Left lobe of liver (tissue), 2 donors: ENCODE measurements at regions not wholly inside any gene's neighbourhood (a gene's known extent, or its start where the extent isn't known, plus 50 kb on each side); places are given as distances from the start of the nearest gene placed in this dataset.
"Not testable (repeated sequence)": the region's sequence is repeated elsewhere in the genome, so short reads cannot be mapped to it uniquely, and the experiment has no call there.

Source experiments
- ATAC-seq: fragments of 200-7000 bp; cut with Tn5 transposase; one replicate; pipeline ENCODE4 v1.9.1; 2020; ENCODE audit warnings: mild to moderate bottlenecking, moderate library complexity
- DNase-seq: peaks from one replicate; pipeline ENCODE4 v3.0.0-alpha.2; 2020; ENCODE audit warnings: low spot score
- donor health status: DM: no; HTN: no; CAD: no; lungs with moderate emphysema.
- donor health status: DM: no; HTN: yes; CAD: no.

GRCh38 chr11:46223252-46223513, 54.3 kb upstream of the CREB3L1 start:
- ATAC-seq: no peak
- DNase-seq: no peak

- ATAC-seq: no peak
- DNase-seq: no peak
Measured at GRCh38 chr11:46222490-46223251, 54.8 kb upstream of the CREB3L1 start.

- ATAC-seq: no peak
- DNase-seq: no peak
Measured at GRCh38 chr11:46220313-46220712, 57.1 kb upstream of the CREB3L1 start.

GRCh38 chr11:46216765-46217089, 60.7 kb upstream of the CREB3L1 start:
- ATAC-seq (no peak), DNase-seq (no peak)

DNA sequence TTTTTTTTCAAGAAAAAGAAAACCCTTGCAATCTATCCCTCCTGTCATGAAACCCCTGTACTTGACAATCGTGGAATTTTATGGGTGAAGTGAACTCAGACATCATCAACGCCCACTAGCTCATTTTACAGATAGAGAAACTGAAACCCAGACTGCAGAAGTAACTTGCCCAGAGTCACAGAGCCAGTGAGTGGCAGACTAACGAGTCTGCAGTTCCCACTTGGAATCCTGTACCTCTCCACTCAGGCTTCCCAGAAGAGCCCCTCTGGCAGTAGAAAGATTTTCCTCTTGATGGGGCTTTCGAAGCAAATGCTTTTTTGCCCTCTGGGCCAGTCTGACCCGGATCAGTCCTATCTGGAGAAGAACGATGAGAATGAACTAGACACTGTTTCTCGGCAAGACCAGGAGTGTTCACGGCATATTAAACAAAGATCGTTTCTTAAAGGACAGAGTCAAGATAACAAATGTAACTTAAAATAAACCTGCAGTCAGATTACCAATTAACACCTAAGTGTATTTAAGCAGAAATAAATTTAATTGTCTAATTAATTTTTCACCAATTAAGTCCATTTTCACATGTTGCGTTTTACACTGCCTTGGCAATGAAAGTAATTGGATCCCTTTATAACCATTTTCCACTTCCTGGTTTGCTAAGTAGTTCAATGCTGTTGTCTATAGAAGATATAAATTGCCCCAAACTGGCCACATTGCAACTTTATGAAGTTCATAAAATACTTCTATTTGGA, 61.3 kb upstream of the CREB3L1 start:
- no peak for DNase-seq
- ATAC-seq: no peak

GRCh38 chr11:46215208-46215931, 62.1 kb upstream of the CREB3L1 start:
- ATAC-seq: no peak
- no peak for DNase-seq

DNA sequence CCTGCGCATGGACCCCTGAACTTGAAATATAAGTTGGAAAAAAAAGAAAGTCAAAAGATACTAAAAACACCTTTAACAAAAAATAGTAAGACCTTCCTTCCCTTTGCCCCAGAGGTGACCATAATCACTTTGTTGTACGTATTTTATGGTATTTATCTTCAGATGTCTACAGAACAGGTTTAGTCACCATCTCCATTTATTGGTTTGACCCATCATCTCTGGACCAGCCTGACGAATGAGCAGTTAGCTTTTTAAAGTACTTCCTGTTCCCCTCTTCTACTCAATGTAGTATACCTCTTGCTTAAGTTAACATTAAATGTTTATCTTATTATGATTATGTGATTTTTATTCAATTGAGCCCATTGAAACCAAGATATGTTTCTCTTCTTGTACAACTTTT, 64.7 kb upstream of the CREB3L1 start:
- ATAC-seq: no peak
- DNase-seq: no peak

DNA sequence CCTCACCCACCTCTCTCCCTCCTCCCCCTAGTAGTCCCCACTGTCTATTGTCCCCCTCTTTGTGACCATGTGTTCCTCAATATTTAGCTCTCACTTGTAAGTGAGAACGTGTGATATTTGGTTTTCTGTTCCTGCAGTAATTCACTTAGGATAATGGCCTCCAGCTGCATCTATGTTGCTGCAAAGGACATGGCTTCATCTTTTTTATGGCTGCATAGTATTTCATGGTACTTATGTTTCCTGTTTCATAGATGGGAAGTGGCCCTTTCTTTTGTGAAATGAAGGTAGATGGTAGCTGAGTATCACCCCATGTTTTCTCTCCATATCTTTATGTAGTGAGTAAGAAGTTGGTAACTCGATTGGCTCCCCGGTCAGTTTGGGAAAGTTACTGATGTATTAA, 66.6 kb upstream of the CREB3L1 start:
- DNase-seq: no peak
- ATAC-seq: no peak

GRCh38 chr11:46210133-46210636, 67.3 kb upstream of the CREB3L1 start:
- ATAC-seq: peak; percentile 23

DNA sequence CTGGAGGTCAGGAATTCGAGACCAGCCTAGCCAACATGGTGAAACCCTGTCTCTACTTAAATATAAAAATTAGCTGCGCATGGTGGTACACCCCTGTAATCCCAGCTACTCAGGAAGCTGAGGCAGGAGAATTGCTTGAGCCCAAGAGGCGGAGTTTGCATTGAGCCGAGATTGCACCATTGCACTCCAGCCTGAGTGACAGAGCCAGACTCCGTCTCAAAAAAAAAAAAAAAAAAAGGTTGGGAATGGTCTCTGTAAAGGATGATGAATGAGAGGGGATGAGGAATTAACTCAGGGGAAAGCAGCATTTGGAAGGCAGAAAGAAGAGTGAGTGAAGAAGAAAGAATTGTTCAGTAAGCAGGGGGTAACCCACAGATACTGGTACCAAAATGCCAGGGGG, 67.8 kb upstream of the CREB3L1 start:
- not testable (repeated sequence) for DNase-seq, ATAC-seq

More at GRCh38 chr11:46210133-46210636, 67.3 kb upstream of the CREB3L1 start:
- DNase-seq: no peak

DNA sequence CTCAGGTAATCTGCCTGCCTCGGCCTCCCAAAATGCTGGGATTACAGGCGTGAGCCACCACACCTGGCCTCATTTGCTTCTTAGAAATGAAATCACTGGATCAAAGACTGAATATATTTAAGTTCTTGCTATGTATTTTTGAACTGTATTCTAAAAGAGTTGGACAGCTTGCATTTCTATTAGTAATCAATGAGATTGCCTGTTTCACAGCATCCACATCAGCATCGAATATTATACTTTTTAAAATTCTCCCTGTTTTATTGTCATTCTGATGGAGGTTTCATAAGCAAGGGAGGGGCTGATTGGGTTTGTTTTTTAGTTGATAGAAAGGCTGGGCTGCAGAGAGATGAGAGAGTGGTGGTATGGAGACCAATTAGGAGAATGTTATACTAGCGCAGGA, 68.7 kb upstream of the CREB3L1 start:
- no peak for ATAC-seq
- no peak for DNase-seq

GRCh38 chr11:46207270-46207669, 70.2 kb upstream of the CREB3L1 start:
- DNase-seq (no peak), ATAC-seq (no peak)

DNA sequence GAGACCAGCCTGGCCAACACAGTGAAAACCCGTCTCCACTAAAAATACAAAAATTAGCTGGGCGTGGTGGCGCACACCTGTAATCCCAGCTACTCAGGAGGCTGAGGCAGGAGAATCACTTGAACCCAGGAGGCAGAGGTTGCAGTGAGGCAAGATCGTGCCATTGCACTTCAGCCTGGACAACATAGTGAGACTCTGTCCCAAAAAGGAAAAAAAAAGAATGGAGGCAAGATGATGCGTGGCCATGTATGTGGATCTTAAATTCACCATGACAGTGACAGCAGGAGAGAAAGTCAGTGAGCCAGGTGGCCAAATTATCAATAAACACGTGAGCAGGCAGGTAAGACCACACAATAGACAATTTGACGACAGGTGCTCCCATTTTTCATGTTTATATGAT, 73.0 kb upstream of the CREB3L1 start:
- not testable (repeated sequence) for DNase-seq, ATAC-seq

- DNase-seq (no peak), ATAC-seq (no peak)
Measured at GRCh38 chr11:46203746-46204145, 73.7 kb upstream of the CREB3L1 start.

- ATAC-seq (no peak), DNase-seq (no peak)
Measured at GRCh38 chr11:46202696-46203391, 74.6 kb upstream of the CREB3L1 start.

DNA sequence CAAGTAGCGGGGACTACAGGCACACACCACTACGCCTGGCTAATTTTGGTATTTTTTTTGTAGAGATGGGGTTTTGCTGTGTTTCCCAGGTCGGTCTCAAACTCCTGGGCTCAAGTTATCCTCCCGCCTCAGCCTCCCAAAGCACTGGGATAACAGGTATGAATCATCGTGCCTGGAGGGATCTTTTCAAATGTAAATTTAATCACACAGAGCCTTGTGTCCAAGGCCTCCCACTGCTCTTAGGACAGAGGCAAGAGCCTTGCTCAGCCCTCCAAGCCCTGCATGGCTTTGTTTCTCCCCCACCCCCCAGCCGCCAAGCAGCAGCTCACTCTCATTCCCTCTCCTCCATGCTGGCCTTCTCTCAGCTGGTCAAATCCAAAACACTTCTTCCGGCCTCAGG, 75.3 kb upstream of the CREB3L1 start:
- no peak for ATAC-seq
- no peak for DNase-seq

DNA sequence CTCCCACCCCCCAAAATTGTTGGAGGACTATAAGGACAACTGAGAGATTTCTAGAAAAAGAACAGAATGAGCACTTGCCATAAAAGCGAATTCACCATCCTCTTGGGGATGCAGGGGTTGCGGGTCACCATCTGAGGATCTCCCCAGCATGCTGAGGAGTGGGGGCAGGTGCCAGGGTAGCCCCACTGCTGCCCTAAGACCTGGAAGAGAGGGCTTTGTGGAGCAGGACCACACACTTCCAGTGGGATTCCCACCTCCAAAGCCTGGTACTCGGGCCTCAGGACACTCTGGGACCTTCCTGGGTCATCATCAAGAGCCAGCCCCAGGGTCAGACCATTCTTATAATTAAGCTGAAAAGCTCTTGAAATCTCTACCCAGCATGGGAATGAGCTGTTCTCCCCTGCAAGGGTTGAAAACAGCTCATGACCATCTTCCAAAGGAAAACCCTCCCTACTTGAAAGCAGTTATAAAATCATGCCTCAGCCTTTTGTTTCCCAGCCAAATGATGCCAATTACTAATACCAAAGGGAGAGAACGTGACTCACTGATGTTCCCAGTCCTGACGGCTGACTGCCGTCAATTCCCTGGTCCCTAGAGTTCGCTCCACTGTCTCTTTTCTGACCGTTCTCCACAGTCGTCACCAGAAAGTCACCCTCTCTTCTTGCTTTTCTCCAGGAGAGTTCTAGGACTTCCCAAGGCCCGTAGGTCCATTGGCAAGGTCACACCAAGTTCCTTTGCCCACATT, 76.8 kb upstream of the CREB3L1 start:
- DNase-seq (no peak), ATAC-seq (no peak)

- ATAC-seq: no peak
- DNase-seq: no peak
Measured at GRCh38 chr11:46198245-46199240, 77.3 kb upstream of the PHF21A start.

DNA sequence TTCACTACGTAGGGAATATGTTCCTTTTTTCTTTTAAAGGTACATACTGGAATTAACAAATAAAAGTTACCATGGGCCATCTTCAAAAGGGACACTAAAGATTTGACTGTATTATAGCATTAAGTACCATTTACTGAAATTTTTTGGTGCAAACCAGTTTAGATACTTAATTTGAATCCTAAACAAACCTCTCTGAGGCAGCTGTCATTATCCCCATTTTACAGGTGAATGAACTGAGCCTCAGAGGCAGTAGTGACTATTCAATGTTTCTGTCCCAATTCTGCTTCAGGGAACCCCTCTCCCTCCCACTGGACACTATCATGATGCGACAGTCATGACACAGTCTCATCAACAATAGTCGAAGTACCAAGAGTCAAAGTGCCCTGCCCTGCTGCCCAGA, 76.2 kb upstream of the PHF21A start:
- ATAC-seq (no peak), DNase-seq (no peak)
